GM18861 (cell line): ENCODE measurements at regions not wholly inside any gene's neighbourhood (a gene's known extent, or its start where the extent isn't known, plus 50 kb on each side); places are given as distances from the start of the nearest gene placed in this dataset.
A peak's percentile ranks its signal among the peaks of the same experiment; 100 is the strongest.

Experiments used
- ATAC-seq: cut with Tn5 transposase; IDR thresholded peaks from one replicate; pipeline ENCODE4 v1.9.1; 2021; ENCODE audit not compliant: unreplicated experiment

DNA sequence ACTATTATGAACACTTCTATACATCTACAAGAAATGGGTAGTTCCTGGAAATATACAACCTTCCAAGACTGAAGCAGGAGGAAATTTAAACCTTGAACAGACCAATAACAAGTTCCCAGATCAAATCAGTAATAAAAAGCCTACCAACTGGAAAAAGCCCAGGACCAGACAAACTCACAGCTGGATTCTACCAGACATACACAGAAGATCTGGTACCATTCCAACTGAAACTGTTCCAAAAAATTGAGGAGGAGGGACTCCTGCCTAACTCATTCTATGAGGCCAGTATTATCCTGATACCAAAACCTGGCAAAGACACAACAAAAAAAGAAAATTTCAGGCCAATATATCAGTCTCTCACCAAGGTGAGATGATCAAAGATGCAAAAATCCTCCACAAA lies 189.4 kb downstream of the RPS29 start:
- ATAC-seq: no peak

DNA sequence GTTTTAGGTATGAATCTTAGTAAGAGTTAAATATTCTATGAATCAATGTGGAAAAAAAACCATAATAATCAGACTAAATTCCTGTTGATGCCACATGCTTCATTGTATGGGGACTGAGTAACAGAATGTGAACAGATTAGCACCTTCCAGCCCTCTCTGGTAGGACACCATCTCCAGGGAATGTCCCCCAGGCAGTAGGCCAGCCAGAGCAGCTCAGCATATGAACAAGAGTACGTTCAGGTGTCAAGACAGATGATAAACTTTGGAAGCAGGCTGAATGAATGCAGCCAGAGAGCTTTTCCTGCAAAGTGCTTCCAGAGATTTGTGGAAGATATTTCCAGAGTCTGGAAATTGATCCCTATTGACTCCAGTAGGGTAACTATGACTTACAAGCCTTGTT lies 204.4 kb downstream of the RPS29 start:
- ATAC-seq: no peak

GRCh38 chr14:49367696-49368095 lies 218.5 kb downstream of the RPS29 start:
- ATAC-seq: no peak

DNA sequence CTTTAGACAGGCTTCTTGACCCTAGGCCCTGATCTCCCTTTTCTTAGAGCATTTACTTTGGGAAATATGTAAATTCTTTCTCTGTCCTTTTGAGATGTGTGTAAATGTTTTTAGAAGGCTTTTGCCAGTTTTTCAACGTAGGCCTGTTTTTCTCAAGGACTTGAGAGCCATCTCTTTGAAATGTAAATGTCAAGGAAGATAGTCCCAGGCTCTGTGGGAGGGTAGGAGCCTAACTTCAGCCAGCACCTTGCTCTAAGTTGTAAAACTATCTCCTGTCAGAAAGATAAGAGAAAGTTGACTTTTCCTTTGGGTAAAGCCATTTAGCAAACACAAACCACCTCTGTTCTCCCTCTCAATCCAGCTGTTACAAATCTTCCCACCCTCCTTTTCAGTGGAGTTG lies 219.8 kb downstream of the RPS29 start:
- no peak for ATAC-seq

- no peak for ATAC-seq
Measured at GRCh38 chr14:49364752-49365117, 221.4 kb downstream of the RPS29 start.

DNA sequence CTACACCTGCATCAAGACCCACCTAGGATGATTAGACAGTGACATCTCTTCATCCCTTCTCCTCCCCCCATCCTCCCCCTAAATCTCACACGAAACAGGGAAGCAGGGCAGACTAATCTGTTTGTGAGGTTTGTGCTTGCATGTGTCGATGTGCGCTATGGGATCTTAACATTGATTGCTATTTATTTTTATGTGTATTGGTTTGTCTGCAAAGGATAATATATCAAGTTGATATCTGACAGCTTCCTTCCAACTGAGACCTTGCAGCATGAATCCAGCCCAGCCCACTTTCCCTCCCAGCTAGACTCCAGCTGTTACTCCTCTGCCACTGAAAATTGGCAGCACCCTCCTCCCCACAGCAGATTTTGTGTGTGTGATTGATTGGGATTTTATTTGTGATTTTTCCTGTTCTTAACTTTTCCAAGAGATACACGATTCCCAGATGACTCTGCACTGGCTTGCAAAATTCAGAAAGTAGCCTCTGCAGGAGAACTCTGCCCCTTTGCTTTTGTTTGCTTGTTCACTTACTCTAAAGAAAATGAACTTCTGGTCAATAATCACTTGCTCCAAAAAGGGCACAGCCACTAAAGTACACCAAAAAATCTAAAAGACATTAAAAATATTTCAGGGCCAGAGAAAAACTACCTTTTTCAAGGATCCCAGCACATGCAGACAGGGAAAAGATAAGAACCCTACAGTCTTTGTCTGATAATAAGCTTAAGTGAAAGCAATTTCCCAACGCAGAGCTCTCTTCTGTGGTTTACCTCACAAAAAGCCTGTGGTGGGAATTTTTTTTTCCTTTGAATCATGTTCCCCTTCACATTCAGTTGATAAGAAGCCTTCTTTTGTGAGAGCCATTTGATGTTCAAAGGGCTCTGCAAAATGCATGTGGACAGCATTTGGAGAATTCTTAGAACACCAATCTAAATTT lies 222.1 kb downstream of the RPS29 start:
- no peak for ATAC-seq

- no peak for ATAC-seq
Measured at GRCh38 chr14:49362916-49363315, 223.3 kb downstream of the RPS29 start.

- ATAC-seq: no peak
Measured at GRCh38 chr14:49339130-49339529, 247.1 kb downstream of the RPS29 start.

DNA sequence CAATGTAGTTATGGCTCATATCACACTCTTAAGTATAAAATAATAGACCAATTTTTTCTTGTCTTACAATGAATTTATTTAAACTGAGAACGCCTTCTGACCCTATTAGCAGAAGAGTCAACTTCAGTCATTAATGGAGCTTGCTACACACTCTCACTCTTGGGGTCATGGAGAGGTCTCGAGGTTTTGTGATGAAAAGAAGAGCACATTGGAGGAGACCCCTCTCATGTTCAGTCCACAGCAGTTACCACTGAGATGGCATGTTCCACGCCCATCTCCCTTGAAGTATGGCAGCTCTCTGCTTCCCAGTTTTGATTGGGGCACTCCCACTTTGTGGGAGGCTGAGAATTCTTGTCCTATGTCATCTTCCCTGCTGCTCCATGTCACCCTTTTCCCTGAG lies 266.4 kb downstream of the RPS29 start:
- ATAC-seq: no peak

- ATAC-seq: no peak
Measured at GRCh38 chr14:49315570-49315969, 270.6 kb downstream of the RPS29 start.

DNA sequence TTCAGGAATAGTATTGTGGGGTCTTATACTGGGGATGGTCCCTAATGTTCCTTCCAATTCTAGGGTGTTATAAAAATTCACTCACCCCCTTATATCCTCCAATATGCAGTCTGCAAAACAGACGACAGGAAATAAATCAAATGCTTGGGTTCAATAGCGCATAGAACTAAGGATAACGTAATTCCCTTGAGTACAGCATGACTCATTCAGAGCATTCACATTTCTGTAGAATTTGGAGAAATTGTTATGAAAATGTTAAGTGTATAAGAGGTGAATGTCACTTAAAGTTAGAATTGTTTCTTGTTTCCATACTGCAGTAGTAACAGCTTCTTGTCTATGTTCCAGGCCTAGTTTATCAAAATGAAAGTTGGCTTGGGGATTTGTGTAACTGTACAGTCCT lies 271.4 kb downstream of the RPS29 start:
- ATAC-seq: no peak

GRCh38 chr14:49313108-49313507 lies 273.1 kb downstream of the RPS29 start:
- no peak for ATAC-seq

DNA sequence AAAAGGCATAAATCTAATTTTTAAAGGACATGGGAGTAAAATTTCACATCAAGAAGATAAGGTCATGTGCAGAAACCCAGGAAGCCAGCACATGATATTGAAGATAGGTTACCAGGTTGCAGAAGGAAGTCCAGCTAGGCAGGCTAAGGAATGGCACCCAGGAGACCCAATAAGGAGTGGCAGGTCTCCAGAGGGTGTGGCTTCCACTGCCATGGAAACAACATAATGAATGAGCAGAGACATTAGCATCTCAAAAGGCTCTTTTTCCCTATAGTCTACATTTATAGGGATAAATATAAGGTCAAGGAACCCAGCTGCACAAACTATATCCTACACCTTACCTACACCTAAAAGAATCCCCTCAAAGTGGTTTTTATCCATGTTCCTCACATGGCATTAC lies 275.9 kb downstream of the RPS29 start:
- ATAC-seq: no peak

- ATAC-seq: peak; percentile 81
Measured at GRCh38 chr14:49306152-49306751, 279.9 kb downstream of the RPS29 start.

DNA sequence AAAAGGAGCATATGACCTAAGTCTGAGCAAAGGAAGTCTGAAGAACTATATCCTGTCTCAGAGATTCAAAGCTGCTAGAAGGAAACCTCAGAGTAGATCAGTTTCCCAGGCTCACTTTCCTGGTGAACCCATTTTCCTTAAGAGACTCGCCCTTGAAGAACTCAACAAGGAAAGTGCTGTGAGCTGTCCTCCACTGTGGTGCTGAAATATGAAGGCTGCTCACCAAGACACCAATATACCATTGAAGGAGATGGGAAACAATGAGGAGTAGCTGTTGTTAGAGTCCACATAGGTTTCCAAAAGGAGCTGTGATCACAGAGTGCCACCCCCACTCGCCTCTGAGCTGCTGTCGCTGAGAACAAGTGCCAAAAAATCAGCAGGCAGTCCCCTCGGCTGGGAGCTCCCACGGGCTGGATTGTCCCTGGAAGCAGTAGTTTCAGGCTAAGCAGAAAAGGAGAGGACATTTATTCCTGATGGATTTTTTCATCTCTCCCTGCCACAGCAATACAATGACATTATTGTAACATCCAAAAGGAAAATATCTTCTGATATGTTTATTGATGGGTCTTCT lies 282.1 kb downstream of the RPS29 start:
- ATAC-seq: no peak

- no peak for ATAC-seq
Measured at GRCh38 chr14:49297102-49297501, 289.1 kb downstream of the RPS29 start.

DNA sequence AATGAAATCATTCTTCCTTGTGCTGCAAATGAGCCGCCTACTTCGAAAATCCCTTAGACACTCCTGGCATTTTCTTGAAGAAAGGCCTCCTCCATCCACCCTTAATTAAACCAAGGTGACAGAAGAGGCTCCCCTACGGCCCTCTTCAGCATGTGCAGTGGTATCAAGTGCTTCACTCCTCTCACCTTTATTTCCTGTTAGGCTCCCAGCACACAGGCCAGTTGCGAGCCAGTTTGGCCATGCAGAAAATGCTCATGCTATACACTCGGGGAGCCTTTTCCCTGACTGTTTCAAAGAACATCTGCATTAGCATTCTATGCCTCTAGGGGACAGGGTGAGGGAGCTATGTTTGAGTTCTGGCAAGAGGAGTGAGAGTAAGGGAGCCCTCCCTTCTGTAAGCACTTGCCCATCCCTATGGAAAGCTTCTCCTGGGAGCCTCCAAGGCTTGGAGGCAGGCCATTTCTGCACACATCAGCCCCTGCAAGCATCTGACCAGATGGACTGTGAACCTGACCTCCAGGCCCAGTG lies 291.5 kb downstream of the RPS29 start:
- no peak for ATAC-seq

DNA sequence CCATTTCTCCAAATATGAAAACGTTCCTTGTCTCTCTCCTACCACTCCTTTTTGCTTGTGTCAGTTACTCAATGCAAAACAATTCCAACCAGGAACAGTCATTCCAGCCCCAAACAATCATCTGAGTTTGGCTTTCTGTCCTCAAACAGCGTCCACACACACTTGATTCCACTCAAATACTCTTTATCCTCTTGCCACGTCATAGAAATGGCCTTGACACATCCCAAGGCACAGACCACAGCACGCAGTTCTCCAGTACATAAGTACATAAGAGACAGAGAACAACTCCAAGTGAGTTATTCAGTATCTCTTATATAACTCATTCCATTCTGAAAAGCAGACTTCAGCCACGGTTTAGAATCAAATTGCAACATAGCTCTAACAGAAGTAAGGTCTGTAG lies 299.2 kb downstream of the RPS29 start:
- no peak for ATAC-seq

- ATAC-seq: no peak
Measured at GRCh38 chr14:49286257-49286983, 299.8 kb downstream of the RPS29 start.

- no peak for ATAC-seq
Measured at GRCh38 chr14:49280566-49280965, 305.6 kb downstream of the RPS29 start.

- ATAC-seq: no peak
Measured at GRCh38 chr14:49250517-49250916, 335.7 kb downstream of the RPS29 start.
